HG03108 (cell line): ENCODE measurements at regions not wholly inside any gene's neighbourhood (a gene's known extent, or its start where the extent isn't known, plus 50 kb on each side); places are given as distances from the start of the nearest gene placed in this dataset.

Source experiments
- ATAC-seq: cut with Tn5 transposase; IDR thresholded peaks from one replicate; pipeline ENCODE4 v1.9.1; 2021; ENCODE audit warnings: moderate library complexity; ENCODE audit not compliant: unreplicated experiment

GRCh38 chr14:49527221-49527620, 59.0 kb downstream of the RPS29 start:
- no peak for ATAC-seq

GRCh38 chr14:49526101-49526500, 60.1 kb downstream of the RPS29 start:
- ATAC-seq = no peak

- no peak for ATAC-seq
Measured at GRCh38 chr14:49516286-49516685, 69.9 kb downstream of the RPS29 start.

- ATAC-seq = no peak
Measured at GRCh38 chr14:49512571-49512970, 73.6 kb downstream of the RPS29 start.

DNA sequence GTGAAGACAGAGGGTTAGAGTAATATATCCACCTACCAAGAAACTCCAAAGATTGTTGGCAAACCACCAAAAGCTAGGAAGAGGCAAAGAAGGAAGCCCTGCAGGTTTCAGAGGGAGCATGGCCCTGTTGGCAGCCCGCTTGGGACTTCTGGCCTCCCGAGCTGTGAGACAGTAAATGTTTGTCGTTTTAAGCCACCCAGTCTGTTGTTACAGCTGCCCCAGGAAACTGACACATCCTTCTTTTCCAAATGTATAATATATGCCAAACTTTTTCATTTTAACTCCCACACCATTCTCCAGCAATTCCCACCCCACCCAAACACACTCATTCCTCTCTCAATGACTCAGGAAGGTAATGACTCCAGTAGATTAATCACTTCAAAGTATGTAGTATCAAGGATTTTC, 74.0 kb downstream of the RPS29 start:
- ATAC-seq = no peak

DNA sequence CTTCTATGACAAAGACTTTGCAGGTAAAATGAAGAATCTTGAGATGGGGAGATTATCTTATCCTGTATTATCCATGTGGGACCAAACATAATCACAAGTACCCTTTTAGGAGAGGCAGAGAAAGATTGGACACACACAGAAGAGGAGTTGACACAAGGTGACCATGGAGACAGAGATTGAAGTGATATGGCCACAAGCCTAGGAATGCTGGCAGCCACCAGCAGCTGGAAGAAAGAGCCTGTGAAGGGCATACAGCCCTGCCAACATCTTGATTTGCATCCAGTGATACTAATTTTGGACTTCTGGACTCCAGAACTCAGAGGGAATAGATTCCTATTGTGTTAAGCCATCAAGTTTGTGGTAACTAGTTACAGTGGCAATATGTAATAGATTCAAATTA, 78.1 kb downstream of the RPS29 start:
- ATAC-seq = no peak

- no peak for ATAC-seq
Measured at GRCh38 chr14:49506650-49507049, 79.5 kb downstream of the RPS29 start.

GRCh38 chr14:49505041-49505766, 81.0 kb downstream of the RPS29 start:
- no peak for ATAC-seq

GRCh38 chr14:49497725-49498348, 88.3 kb downstream of the RPS29 start:
- ATAC-seq = peak; percentile 64

DNA sequence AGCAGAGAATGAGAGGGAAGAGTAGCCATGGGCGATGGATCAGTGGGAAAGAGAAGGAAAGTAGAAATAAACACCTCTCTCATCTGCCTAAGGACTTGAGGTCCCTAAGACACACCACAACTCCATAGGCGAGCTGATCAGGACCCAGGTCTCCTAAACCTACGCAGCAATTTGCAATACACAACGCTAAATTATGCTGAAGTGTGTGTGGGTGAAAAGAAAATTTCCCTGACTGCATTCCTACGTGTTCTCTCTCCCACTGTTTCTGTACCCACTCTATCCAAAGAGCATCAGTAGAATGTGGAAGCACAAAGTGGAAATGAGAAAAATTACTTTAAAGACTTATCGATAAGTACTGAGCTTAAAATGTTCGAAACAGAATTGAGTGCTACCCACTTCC, 88.9 kb downstream of the RPS29 start:
- ATAC-seq = no peak

GRCh38 chr14:49494836-49495235, 91.3 kb downstream of the RPS29 start:
- ATAC-seq = no peak

- no peak for ATAC-seq
Measured at GRCh38 chr14:49493557-49493956, 92.6 kb downstream of the RPS29 start.

DNA sequence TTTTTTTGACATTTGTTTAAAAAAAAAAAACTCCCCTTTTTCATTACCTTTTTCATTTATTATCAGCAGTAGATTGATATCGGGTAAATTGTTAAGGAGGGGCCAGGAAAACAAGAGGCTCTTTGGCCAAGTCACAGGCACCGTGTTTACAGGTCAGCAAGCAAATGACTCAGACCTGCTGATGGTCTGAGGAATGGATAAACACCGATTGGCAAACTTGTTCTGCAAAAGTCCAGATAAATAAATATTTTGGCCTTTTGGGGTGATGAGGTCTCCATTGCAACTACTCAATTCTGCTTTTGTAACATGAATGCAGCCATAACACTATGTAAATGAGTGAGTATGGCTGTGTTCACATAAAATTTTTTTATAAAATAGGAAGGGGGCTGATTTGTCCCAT, 94.0 kb downstream of the RPS29 start:
- ATAC-seq = no peak

GRCh38 chr14:49489341-49489740, 96.8 kb downstream of the RPS29 start:
- ATAC-seq = no peak

GRCh38 chr14:49487238-49487637, 98.9 kb downstream of the RPS29 start:
- no peak for ATAC-seq

DNA sequence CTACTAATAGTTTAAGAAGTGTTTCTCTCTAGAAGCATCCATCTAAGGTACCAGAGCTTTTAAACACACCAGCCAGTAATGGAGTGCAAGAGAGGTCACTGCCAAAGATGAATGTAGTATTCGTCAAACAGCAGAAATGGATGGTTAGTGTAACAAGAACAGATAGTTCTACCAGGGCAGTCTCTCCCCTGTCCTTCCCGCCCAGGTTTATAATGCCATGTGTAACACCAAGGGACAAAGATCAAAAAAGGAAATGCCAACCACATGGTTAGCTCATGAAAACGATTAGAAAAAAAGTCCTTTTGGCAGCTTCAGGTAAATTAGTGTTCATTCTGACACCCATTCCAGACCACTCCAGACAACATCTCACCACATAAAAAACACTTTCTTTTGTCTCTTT, 100.9 kb downstream of the RPS29 start:
- no peak for ATAC-seq

DNA sequence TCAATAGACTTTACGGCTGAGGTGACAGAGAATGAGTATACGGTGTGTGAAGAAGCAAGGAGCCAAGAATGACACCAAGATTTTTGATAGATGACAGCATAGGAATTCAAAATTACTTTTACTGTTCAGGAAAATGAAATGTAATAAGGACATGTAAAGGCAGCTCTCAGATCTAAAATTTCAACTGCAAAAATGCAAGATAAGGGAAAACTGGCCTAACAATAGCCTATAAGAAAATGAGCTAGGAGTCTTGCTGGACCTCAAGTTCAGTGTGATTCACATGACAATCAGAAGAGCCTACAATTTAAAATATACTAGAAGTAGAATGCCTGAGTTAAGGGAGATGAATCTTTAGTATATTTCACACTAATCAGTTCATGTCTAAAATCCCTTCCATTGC, 102.0 kb downstream of the RPS29 start:
- ATAC-seq = no peak

GRCh38 chr14:49483268-49483667, 102.9 kb downstream of the RPS29 start:
- peak; percentile 90 for ATAC-seq

DNA sequence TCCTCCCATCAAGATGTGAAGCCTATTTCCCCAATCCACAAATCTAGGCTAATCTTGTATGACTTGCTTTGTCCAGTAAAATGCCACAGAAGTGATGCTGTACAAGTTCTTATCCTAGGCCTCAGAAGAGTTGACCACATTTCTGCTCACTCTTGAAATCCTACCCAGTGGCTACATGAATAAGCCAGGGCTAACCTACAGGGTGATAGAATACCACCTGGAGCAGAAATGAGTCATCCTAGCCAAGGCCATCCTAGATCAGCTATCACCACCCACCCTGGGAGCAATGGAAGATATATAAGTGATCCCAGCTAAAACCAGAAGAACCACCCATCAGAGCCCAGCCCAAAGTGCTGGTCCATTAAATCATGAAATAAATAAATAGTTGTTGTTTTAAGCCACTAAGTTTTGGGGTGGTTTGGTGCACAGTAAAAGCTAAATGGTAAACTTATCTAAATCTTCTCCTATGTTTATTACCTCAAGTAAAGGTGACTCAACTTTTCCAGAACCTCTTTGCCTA, 105.1 kb downstream of the RPS29 start:
- ATAC-seq = no peak

DNA sequence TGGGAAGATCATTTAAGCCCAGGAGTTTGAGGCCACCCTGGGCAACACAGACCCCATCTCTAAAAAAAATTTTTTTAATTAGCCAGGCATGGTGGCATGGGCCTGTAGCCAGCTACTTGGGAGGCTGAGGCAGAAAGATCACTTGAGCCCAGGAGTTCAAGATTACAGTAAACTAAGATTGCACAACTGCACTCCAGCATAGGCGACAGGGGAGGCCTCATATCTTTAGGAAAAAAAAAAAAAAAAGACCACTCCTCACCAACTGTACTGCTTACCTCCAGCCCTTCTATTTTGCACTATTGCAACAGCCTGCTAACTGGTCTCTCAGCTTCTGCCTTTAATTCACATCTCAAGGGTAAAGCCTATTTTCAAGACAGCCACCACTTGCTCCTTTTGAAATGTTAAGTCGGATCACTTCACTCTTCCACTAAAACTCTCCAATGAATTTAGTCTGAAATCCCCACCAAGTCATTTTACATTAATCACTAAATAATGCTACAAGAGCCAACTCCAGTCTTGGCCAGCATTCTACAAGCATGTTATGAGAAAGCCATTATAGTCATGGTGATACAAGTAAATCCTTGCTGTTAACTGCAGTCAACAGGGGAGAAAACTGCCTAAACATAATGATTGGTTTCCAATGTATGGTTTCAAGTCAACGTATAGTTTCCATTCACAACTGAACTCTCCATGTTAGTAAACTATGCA, 106.0 kb downstream of the RPS29 start:
- no peak for ATAC-seq

DNA sequence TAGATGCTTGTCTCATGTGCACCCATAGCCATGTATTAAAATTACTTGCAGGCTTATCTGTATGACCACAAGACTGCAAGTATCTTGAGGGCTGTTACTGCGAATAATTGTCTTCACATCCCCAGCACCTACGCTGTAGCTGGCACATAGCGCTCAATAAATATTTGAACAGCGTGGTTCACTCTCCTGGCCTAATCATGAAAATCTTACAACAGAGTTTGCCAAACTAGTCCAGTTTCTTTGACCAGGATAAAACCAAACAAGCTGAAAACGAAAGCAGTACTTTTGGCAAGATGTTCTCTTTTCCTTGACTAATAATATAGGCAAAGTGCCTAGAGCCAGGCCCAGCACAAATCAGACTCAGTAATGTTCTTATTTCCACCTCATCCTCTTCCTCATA, 106.7 kb downstream of the RPS29 start:
- ATAC-seq = no peak

GRCh38 chr14:49478784-49479183, 107.4 kb downstream of the RPS29 start:
- no peak for ATAC-seq
